ENCODE measurements at regions not wholly inside any gene's neighbourhood (a gene's known extent, or its start where the extent isn't known, plus 50 kb on each side); places are given as distances from the start of the nearest gene placed in this dataset.
"Not testable (repeated sequence)": the region's sequence is repeated elsewhere in the genome, so short reads cannot be mapped to it uniquely, and the experiment has no call there.

DNA sequence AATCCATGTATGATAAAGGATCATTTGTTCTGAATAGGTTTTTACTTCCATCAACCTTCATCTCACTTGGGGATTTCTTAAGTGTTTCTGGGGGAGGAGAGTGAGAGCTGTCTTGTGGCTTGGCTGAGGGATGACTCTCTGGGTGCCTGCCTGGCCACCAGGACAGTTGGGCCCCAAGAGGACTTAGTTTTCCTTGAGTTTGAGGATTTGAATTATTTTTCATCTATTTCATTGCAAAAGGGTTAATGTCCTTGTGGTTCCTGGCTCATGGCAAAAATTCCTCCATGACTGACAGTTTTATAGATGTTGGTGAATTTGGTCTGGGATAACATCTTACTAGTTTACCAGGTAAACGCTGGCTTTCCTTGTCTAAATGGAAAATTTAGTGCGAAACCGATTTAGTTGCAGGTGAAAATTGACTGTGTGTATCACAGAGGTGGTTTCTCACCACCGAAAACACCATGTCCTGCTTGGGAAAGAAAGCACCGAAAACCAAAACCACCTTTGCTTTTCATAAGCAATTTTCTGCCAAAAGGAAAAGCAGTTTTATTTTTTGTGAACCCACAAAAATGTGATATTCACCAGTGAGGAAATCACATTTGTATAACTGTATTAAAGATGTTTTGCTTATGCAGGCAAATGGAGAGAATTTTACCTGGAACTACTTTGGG lies 331.3 kb upstream of the SFRP2 start:
- Mint-ChIP-seq H3K27ac (ENCODE audit: low read depth, unreplicated experiment) (no peak overlapping the region), H3K36me3 (ENCODE audit: insufficient read depth, unreplicated experiment) (no peaks in the 10 kb centered on the region), H3K27me3 (ENCODE audit: insufficient read depth, unreplicated experiment) (no peaks in the 10 kb centered on the region), H3K9me3 (ENCODE audit: unreplicated experiment) (no peaks in the 10 kb centered on the region), H3K4me3 (ENCODE audit: unreplicated experiment) (no peak overlapping the region), H3K4me1 (ENCODE audit: insufficient read depth, unreplicated experiment) (peaks cover 7% of the 10 kb centered on the region)
- ChIA-PET CTCF (interaction anchor here (0.7 kb wide), 1 partner anchor 16 kb away, joined by 3 read pairs; no protein-coding TSS in a partner anchor), POLR2A (no interaction called here)
- intact Hi-C loops (cut with micrococcal nuclease), result no loop called here
- BruUV-seq (replicated peaks), result no TSS peak
- TF ChIP-seq CTCF (IDR thresholded peaks at IDR 0.05; ENCODE audit: unreplicated experiment), result no peak
- DNase-seq (ENCODE audit: unreplicated experiment), result no peak

DNA sequence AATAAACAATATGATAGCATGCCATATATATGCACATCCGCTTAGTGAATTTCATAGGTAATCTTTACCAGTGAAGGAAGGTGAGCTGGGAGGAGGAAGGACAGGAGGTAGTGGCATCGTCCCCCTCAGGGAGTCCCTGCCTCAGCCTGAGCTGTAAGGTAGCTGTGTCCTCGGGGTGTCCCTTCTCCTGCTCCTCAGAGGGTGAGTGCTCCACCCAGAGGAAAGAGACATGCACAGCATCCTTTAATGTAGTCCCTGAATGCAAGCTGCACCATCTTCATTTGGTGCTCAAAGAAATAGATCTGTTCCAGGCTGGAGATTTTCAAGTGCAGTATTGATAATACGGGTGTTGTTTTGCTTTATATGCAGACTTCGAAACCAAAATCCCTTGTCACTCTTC lies 330.4 kb upstream of the SFRP2 start:
- Mint-ChIP-seq H3K4me3 (ENCODE audit: unreplicated experiment) (no peak overlapping the region), H3K27ac (ENCODE audit: low read depth, unreplicated experiment) (no peak overlapping the region), H3K9me3 (ENCODE audit: unreplicated experiment) (no peaks in the 10 kb centered on the region), H3K36me3 (ENCODE audit: insufficient read depth, unreplicated experiment) (no peaks in the 10 kb centered on the region), H3K27me3 (ENCODE audit: insufficient read depth, unreplicated experiment) (no peaks in the 10 kb centered on the region), H3K4me1 (ENCODE audit: insufficient read depth, unreplicated experiment) (no peaks in the 10 kb centered on the region)
- CTCF ChIA-PET, result interaction anchor here (0.7 kb wide), 1 partner anchor 17 kb away, joined by 3 read pairs; no protein-coding TSS in a partner anchor
- POLR2A ChIA-PET, result no interaction called here
- intact Hi-C loops (cut with micrococcal nuclease), result no loop called here
- TF ChIP-seq CTCF (IDR thresholded peaks at IDR 0.05; ENCODE audit: unreplicated experiment), result no peak
- DNase-seq (ENCODE audit: unreplicated experiment), result no peak
- BruUV-seq (replicated peaks), result no TSS peak

DNA sequence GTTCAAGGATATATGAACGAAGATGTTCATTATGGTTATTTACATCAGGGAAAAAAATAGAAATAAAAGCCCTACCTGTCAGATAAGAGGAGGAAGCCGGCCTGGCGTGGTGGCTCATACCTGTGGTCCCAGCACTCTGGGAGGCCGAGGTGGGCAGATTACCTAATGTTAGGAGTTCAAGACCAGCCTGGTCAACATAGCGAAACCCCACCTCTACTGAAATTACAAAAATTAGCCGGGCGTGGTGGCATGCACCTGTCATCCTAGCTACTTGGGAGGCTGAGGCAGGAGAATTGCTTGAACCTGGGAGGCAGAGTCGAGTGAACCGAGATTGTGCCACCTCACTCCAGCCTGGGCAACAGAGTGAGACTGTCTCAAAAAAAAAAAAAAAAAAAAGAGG lies 328.8 kb upstream of the SFRP2 start:
- intact Hi-C loops (cut with micrococcal nuclease); BruUV-seq (replicated peaks); H3K4me1 Mint-ChIP-seq (ENCODE audit: insufficient read depth, unreplicated experiment); H3K27ac Mint-ChIP-seq (ENCODE audit: low read depth, unreplicated experiment); DNase-seq (ENCODE audit: unreplicated experiment); H3K36me3 Mint-ChIP-seq (ENCODE audit: insufficient read depth, unreplicated experiment); H3K27me3 Mint-ChIP-seq (ENCODE audit: insufficient read depth, unreplicated experiment); POLR2A ChIA-PET; H3K4me3 Mint-ChIP-seq (ENCODE audit: unreplicated experiment); H3K9me3 Mint-ChIP-seq (ENCODE audit: unreplicated experiment): not testable (repeated sequence)
- CTCF ChIA-PET, result interaction anchor here (0.5 to 0.7 kb wide), 2 partner anchors 282 to 338 kb away, joined by 3 read pairs; no protein-coding TSS in a partner anchor

- no peaks in the 10 kb centered on the region for H3K4me1 Mint-ChIP-seq (ENCODE audit: insufficient read depth, unreplicated experiment)
- DNase-seq (ENCODE audit: unreplicated experiment), result no peak
- POLR2A ChIA-PET, result no interaction called here
- no peaks in the 10 kb centered on the region for H3K36me3 Mint-ChIP-seq (ENCODE audit: insufficient read depth, unreplicated experiment)
- H3K4me3 Mint-ChIP-seq (ENCODE audit: unreplicated experiment), result no peak overlapping the region
- H3K9me3 Mint-ChIP-seq (ENCODE audit: unreplicated experiment), result no peaks in the 10 kb centered on the region
- intact Hi-C loops (cut with micrococcal nuclease), result no loop called here
- BruUV-seq (replicated peaks), result no TSS peak
- CTCF ChIA-PET, result no interaction called here
- H3K27ac Mint-ChIP-seq (ENCODE audit: low read depth, unreplicated experiment), result no peak overlapping the region
- no peaks in the 10 kb centered on the region for H3K27me3 Mint-ChIP-seq (ENCODE audit: insufficient read depth, unreplicated experiment)
- TF ChIP-seq CTCF (IDR thresholded peaks at IDR 0.05; ENCODE audit: unreplicated experiment), result no peak
These were observed 318.5 kb upstream of the SFRP2 start for GRCh38 chr4:154107337-154107736.

DNA sequence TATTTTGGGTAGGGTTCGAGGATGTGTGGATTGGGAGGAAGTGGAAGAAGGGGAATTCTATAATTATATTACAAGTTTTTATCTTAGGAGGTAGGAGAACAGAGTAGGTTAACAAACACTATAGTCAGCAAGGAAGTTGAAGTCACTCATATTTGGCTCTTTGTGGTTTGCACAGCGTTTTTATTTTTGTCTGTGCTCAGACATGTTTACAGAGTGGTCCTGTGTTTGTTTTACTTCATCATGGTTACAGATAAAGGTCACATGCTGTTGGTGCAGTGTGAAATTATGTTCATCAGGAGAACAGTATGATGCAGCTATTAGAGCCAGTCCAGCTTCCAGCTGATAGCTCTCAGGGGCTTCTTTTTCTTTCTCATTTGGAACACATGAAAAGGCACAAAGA lies 299.9 kb upstream of the SFRP2 start:
- no peak for DNase-seq (ENCODE audit: unreplicated experiment)
- intact Hi-C loops (cut with micrococcal nuclease), result no loop called here
- no TSS peak for BruUV-seq (replicated peaks)
- no peak overlapping the region for H3K4me3 Mint-ChIP-seq (ENCODE audit: unreplicated experiment)
- ChIA-PET POLR2A (no interaction called here), CTCF (interaction anchor here (0.5 kb wide), 1 partner anchor 351 kb away, joined by 3 read pairs; no protein-coding TSS in a partner anchor)
- no peak for TF ChIP-seq CTCF (IDR thresholded peaks at IDR 0.05; ENCODE audit: unreplicated experiment)
- no peaks in the 10 kb centered on the region for H3K9me3 Mint-ChIP-seq (ENCODE audit: unreplicated experiment)
- H3K27ac Mint-ChIP-seq (ENCODE audit: low read depth, unreplicated experiment), result no peak overlapping the region
- H3K36me3 Mint-ChIP-seq (ENCODE audit: insufficient read depth, unreplicated experiment), result no peaks in the 10 kb centered on the region
- H3K4me1 Mint-ChIP-seq (ENCODE audit: insufficient read depth, unreplicated experiment), result peaks cover 4% of the 10 kb centered on the region
- no peaks in the 10 kb centered on the region for H3K27me3 Mint-ChIP-seq (ENCODE audit: insufficient read depth, unreplicated experiment)
